Ishikawa (cell line): ENCODE measurements at regions not wholly inside any gene's neighbourhood (a gene's known extent, or its start where the extent isn't known, plus 50 kb on each side); places are given as distances from the start of the nearest gene placed in this dataset.

Experiments used
- CEBPB ChIP-seq: IDR thresholded peaks from 2 replicates; pipeline ENCODE4 v1.6.1; 2012
- REST ChIP-seq: IDR thresholded peaks from 2 replicates; pipeline ENCODE4 v1.6.1; 2012; ENCODE audit warnings: low read depth, mild to moderate bottlenecking
- YY1 ChIP-seq: IDR thresholded peaks from 2 replicates; pipeline ENCODE4 v1.6.1; 2012; ENCODE audit warnings: low read depth

- TF ChIP-seq REST (no peak), CEBPB (no peak), YY1 (no peak)
These were observed 539.2 kb downstream of the SLC4A3 start for GRCh38 chr2:220166616-220167015.
